ENCODE measurements at regions not wholly inside any gene's neighbourhood (a gene's known extent, or its start where the extent isn't known, plus 50 kb on each side); places are given as distances from the start of the nearest gene placed in this dataset.
"Not testable (repeated sequence)": the region's sequence is repeated elsewhere in the genome, so short reads cannot be mapped to it uniquely, and the experiment has no call there.

DNA sequence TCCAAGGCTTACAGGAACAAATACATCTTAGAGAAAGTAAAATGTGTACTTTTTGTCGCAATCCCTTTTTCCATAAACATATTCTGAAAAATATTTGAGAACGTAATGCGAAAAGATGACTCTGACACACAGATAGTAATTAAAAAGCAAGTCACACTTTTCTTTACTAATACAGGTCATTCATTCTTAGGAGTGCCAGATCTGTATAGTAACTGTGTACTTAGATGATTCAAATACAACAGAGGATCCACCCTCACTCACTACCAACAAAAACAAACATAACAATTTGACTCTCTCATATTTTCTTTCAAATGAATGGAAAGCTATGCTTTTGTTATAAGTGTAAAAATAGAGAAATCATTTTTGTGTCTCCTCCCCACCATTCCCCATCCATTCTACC, 795.4 kb downstream of the SLC6A15 start:
- no peak for DNase-seq

DNA sequence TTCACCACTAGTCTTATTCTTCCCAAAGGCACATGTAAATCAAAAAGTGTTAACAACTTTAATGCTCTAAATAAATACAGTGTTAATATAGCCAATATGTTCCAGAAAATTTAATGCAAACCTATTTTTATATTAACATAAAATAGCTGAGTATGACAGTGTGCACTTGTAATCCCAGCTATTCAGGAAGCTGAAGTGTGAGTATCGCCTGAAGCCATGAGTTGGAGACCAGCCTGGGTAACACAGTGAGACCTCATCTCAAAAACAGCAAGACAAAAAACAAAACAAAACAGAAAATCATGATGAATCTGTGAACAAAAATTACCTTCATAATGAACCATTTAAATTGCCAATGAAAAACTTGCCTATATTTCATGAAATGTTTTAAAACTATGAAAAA, 798.9 kb downstream of the SLC6A15 start:
- DNase-seq: no peak

DNA sequence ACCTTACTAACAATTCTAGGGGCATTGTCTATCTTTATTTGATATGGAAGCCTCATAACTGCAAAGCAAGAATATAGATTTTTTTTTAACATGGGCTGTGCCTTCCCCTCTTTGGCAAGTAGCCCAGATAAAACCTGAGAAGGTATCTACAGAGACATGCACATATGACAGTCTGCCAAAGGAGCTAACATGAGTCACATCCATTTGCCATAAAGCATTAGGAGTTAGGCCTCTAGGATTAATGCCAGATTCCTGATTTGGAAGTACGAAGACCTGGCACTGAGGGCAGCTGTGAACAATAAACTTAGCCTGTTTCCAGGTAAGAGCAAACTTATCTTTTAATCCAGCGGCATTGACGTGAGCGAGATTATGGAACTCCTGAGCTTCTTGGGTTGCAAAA, 808.7 kb downstream of the SLC6A15 start:
- not testable (repeated sequence) for DNase-seq

DNA sequence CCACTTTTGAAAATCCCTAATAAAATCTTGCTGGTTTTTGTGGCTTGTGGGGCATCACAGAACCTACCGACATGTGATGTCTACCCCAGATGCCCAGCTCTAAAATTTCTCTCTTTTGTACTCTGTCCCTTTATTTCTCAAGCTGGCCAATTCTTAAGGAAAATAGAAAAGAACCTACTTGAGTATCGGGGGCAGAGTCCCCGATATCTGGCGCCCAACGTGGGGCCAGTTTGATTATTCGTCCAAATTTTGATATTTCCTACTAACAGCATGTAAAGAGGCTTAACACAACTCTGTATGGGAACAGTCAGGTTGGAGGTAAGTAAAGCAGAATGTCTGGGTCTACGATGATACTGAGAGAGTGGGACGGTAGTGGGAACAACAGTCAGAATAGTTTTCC, 810.6 kb downstream of the SLC6A15 start:
- not testable (repeated sequence) for DNase-seq

DNA sequence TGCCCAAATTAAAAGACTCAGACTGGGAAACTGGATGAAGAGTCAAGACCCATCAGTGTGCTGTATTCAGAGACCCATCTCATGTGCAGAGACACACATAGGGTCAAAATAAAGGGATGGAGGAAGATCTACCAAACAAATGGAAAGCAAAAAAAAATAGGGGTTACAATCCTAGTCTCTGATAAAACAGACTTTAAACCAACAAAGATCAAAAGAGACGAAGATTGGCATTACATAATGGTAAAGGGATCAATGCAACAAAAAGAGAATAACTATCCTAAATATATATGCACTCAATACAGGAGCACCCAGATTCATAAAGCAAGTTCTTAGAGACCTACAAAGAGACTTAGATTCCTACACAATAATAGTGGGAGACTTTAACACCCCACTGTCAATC, 813.0 kb downstream of the SLC6A15 start:
- DNase-seq: not testable (repeated sequence)

DNA sequence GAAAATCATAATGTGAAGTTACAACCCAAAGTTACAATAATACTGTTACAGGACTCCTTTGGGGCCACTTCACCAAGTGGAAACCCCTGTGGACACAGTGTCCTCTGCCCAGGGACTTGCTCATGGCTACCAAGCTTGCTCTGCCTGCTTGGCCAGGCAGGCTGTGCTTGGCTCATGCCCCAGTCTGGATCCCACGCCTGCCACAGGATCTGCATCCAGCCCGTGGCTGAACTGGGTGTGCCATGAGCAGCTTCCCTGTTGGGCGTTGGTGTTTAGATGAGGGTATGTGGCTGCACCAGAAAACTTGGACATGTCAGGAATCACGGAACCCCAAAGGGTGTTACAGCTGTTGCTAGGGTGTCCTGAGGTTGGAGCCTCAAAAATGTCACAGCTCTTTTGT, 820.9 kb downstream of the SLC6A15 start:
- DNase-seq: no peak

DNA sequence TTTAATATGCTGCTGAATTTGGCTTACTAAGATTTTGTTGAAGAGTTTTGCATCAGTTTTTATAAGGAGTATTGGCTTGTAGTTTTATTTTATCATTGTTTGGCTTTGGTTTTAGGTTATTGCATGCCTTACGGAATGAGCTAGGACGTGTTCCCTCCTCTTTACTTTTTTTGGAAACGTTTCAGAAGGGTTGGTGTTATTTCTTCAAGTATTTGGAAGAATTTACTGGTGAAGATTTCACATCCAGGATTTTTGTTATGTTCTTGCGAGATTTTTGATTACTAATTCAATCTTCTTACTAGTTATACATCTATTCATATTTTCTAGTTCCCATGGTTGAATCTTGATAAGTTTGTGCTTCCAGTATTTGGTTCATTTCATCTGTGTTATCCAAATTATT, 823.2 kb downstream of the SLC6A15 start:
- DNase-seq: no peak

DNA sequence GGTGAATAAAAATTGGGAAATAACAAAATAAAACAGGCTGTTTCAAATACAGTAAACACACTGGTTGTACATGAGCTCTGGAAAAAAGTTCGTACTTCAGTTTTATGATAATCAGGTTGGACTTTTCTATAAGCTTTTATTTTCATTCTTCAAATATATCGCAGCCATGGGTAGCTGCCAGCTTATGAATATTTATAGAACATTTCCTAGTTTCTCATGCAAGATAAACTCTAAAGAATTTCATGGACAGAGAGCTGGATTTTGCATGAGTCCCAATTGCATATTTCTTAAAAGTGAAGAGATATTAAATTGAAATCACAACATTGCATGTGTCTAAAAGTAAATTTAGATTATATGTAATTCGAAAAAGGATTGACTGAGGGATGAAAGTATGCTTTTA, 827.6 kb downstream of the SLC6A15 start:
- DNase-seq: no peak

DNA sequence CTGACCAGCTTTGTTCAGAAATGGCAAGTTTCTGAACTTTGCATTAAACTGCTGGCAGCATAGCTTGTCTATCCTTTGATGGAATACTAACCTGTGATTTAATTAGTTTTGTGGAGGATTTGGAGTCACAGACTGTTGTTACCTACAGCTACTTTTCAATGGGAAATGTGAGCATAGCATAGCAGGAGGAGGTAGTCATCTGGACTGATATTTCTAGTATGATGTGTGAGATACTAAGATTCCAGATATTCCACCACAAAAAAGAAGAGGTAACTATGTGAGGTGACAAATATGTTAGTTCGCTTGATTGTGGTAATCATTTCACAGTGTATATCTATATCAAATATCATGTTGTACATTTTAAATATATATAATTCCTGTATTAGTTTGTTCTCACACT, 833.0 kb downstream of the SLC6A15 start:
- no peak for DNase-seq

DNA sequence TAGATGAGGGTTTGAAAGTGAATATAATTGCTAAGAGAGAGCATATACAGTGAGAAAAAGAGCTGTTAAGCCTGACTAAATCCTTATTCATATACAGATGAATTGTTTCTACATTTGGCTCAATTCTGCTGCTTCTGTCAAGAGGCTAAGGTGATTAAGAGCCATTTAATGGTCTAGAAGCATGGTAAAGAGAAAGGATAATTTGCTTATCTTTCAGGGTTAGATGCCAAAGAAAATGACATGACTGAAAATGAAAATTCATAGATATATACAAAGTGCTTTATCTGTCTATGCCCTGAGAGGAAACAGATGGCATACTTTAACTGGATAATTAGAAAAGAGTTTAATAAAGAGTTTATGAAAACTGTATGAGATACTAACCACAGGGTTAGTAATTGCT, 834.9 kb downstream of the SLC6A15 start:
- DNase-seq: no peak

DNA sequence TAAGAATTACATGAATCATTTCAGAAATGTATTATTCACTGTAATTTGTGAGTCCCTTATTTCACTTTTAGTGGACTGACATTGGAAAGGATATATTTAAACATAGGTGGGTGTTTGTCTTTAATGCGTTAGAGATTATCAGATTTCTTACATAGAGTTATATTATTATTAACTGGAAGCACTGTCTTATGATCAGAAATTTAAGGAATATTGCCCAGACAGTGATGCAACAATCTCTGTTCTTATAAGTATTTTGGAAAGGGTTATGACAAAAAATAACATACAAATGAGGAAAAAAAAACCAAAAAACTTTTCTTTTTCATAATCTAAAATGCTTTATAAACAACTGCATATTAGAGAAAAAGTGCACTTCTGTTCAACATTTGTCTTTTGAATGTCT, 836.6 kb downstream of the SLC6A15 start:
- no peak for DNase-seq

DNA sequence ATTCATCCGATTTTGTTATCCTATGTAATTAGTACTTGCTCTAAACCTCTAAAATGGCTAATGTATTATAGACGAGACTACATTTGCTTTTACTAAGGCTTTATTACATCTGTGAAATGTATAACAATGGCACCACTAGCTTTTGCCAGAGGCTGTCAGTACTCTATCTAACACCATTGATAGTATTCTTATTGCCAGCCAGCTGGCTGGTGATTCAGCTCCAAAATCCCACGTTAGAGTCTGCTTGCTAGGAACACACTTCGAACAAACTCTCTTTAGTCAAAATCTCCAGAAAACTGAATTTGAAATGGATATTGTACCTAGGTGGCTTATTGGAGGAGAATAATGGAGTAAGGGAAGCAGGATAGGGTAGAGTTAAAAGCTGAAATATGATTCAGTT, 839.2 kb downstream of the SLC6A15 start:
- no peak for DNase-seq

DNA sequence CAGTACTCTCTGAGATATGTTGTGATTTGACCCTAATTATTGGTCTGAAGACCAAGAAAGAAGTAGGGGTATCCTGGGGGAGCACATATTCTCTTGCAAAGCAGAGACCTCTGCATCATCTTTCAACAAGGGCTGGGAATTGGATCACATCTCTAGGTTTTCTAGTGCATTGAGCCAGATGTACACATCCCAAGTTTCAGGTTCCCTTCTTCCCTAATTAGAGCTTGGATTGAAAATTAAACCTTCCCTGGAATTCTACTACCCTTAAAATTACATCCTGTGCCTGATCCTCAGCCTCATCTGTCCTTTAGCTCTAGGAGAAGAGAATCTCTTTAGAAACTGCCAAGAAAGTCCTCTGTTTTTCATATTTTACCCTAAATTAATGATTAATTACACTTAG, 839.6 kb downstream of the SLC6A15 start:
- no peak for DNase-seq

DNA sequence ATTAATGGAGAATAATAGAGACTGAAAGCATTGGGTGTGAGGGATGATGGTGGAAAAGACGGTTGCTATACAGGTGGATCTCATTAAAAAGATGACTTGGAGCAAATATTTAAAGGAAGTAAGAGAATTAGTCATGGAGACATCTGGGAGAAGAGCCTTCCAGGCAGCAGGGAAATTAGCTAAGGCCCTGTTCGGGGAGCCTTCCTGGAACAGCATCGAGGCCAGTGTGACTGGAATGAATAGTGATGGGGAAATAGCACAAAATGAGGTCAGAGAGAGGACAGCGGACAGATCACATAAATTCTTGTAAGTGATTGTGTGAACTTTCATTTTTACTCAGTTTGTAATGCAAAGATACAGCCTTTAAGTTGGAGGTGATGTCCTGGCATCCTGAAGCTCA, 842.3 kb downstream of the SLC6A15 start:
- no peak for DNase-seq

DNA sequence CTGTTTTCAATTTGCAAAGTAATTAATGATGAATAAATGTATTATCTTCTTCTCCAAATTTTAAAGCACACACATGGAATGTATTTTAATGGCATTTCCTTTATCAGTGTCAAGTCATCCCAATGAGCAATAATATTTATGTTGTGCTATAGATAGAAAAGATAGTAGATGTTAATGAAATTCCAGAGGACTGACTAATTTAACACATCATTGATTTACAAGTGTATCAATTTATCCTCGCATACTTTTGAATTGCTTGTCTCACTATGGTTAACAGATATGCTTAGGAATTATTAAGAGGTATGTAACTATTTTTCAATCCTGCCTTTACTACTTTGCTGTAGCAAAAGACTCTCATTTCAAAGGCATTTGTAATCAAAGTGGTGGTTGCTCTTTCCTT, 842.9 kb downstream of the SLC6A15 start:
- DNase-seq: no peak

DNA sequence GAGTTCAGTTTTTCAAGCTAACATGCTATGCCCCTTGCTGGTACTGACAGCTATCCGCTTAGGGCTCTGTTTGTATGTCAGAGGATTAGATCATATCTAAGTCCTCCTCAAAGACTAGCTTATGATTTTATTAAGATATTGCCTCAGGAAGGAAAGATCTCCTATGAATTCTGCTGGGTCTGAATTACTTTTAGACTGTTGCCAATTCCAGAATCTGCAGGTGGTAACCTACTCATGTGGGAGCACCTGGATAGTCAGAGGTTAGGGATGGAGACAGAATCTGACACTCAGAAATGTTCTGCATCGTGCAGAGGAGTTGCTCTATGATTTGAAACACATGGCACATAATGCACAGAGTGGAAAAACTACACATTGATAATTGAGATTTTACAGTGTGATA, 843.4 kb downstream of the SLC6A15 start:
- no peak for DNase-seq

DNA sequence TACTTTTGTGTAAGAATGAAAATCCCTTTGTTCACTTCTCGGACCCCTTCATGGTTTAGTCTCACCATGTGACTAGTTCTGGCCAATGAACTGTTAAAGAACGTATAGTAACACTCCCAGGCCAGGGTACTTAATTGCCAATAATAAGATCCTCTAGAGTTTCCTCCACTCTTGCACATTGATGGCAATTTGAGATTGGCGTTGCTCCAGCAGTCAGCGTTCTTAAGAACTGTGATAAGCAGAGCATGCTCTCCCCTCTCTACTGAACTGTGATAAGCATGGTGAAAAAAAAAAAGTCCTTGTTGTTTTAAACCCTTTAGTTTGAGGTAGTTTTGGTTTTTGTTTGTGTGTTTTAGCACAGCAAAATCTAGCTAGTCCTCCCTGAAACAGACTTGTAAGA, 854.5 kb downstream of the SLC6A15 start:
- no peak for DNase-seq

DNA sequence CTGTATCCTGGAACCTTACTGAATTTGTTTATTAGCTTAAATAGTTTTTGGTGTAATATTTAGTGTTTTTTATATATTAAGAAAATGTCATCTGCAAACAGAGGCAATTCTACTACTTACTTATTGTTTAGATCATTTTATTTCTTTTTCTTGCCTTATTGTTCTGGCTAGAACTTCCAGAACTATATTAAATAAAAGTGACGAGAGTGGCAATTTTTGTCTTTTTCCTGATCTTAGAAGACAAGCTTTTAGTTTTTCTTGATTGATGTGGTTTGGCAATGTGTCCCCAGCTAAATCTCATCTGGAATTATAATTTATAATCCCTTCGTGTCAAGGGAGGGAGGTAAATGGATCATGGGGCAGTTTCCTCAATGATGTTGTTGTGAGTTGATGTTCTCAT, 857.8 kb downstream of the SLC6A15 start:
- no peak for DNase-seq

DNA sequence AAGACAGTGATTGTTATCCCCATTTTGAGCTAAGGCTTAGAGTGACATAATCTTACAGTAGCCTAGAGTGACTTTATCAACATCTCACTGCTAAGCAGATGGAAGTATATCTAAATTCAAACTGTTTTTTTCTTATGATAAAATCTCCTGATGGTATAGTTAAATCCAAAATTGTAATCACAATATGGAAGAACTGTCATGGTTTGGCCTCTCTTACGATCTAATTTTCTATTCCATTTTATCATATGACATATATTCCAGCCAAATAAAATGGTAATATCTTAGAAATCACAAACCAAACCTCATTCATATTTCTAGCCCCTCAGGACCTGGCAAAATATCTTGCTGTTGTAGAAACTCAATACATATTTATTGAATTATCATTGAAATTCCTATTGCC, 864.7 kb downstream of the SLC6A15 start:
- no peak for DNase-seq

DNA sequence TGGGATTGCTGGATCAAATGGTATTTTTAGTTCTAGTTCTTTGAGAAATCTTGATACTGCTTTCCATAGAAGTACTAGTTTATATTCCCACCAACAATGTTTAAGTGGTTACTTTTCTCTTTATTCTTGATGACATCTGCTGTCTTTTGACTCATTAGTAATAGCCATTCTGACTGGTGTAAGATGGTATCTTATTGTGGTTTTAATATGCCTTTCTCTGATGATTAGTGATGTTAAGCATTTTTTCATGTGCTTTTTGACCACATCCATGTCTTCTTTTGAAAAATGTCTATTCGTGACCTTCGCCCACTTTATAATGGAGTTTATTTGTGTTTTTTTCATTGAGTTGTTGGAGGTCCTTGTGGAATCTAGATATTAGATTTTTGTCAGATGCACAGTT, 865.7 kb downstream of the SLC6A15 start:
- DNase-seq: no peak

DNA sequence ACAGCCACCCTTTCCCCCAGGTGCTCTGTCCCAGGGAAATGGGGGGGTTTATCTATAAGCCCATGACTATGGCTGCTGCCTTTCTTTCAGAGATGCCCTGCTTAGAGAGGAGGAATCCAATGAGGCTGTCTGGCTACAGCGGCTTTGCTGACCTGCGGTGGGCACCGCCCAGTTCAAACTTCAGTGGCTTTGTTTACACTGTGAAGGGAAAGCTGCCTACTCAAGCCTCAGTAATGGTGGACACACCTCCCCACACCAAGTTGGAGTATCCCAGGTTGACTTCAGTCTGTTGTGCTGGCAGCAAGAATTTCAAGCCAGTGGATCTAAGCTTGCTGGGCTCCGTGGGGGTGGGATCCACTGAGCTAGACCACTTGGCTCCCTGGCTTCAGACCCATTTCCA, 869.2 kb downstream of the SLC6A15 start:
- DNase-seq: no peak

DNA sequence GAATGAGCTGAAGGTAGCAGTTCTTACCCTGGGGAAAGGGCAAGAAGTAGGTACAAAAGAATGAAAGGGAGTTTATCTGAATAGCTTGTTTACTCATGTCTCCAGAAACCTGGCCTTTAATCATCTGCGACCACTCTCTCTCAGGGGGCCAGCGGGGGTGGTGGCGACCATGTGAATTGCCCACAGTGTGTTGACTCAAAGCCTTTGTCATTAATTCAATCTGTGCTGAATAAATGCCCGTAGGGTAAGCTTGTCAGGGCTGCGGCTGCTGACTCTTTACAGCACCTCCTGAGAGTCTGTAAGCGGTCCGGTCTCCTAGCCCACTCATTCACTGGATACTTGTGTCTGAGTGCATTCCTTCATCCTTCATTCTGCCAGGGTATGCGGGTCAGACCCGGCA, 874.4 kb downstream of the SLC6A15 start:
- no peak for DNase-seq

DNA sequence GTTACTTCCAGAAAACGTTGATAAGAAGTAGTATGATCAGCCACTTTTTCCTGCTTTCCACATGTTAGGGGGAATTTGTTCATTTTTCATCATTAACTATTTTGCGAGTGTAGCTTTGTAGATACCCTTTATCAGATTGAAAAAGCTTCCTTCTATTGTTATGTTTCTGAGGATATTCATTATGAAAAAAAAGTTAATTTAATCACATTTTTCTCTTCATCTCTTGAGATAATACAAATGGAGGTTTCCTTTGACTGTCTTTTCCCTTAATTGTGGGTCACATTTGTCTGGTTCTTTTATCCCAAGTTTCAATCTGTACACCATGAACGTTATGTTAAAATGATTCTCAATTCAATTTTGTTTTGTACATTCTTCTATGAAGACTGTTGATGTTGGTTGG, 875.7 kb downstream of the SLC6A15 start:
- no peak for DNase-seq

DNA sequence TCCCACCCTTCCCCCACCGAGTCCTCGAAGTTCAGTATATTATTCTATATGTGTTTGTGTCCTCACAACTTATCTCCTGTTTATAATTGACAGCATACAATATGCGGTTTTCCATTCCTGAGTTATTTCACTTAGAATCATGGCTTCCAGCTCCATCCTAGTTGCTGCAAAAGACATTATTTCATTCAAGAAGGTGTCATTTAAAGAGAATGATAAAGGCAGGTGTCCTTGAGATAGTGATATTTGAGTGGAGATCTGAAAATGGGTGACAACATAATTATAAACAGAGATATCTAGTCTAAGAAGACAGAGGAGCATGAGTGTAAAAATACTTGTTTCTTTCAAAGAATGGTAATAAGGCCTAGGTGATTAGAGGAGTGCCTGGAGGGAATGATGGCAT, 876.8 kb downstream of the SLC6A15 start:
- DNase-seq: no peak

DNA sequence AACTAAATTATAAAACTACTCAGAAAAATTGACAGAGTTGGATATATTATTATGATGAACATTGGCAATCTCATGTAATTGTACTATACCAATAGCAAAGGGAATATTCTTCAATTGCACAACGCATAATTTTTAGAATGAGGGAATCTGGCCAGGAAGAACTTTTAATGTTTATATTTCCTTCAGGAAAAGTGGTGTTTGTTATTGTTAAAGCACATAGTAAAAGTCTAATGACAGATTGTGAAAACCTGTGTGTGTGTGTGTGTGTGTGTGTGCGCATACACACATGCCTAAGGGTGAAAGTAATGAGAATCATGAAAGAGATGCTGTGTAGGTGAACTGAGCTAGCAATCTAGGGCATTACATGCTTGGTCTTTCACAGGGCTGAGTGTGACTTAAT, 877.7 kb downstream of the SLC6A15 start:
- DNase-seq: no peak

DNA sequence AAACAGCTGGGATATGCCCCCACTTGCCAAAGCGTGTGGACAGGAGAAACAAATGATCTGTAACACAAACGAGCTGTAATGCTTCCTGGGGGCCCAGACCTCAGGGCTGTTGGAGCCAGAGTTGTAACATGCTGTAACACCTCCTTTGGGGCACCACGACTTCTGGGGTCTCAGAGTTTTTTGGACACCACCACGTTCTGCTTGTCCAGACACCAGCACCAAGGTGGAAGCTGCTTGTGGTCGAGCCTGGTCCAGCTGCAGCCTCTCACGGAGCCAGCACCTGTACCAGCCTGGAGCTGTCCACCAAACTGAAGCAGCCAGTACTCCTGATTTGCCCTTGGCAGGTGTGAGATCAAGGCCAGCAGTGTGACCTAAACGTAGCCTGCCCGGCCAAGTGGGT, 879.4 kb downstream of the SLC6A15 start:
- DNase-seq: no peak

All from NCI-H510A (cell line).